Mucosa of descending colon (tissue), 3 donors: ENCODE measurements at regions not wholly inside any gene's neighbourhood (a gene's known extent, or its start where the extent isn't known, plus 50 kb on each side); places are given as distances from the start of the nearest gene placed in this dataset.

Source experiments
- ATAC-seq: fragments of 200-7000 bp; cut with Tn5 transposase; one replicate; pipeline ENCODE4 v1.9.1; 2020; ENCODE audit warnings: mild to moderate bottlenecking, moderate library complexity
- DNase-seq, 3 donors: peaks; one replicate each; pipeline ENCODE4 v3.0.0-alpha.2; 2020
- H3K36me3 ChIP-seq: fragments of 200-600 bp; one replicate; pipeline ENCODE4 v1.8.0; 2021; ENCODE audit warnings: low read depth, mild to moderate bottlenecking
- H3K4me1 ChIP-seq: fragments of 200-600 bp; one replicate; pipeline ENCODE4 v1.8.0; 2021; ENCODE audit warnings: low read depth, mild to moderate bottlenecking
- H3K4me3 ChIP-seq: fragments of 200-600 bp; one replicate; pipeline ENCODE4 v1.8.0; 2021; ENCODE audit warnings: mild to moderate bottlenecking
- H3K9me3 ChIP-seq: fragments of 200-600 bp; one replicate; pipeline ENCODE4 v1.8.0; 2021; ENCODE audit warnings: mild to moderate bottlenecking
- intact Hi-C, 2 donors: fragments of 100-400 bp; cut with DNase I in 1 of 2; cut with micrococcal nuclease in 1 of 2; formaldehyde crosslinking; loops; one replicate each; pipeline versions ENCODE4 v1.11.0 to v1.11.1; 2022; cut with DNase I, micrococcal nuclease
- TF ChIP-seq, protein P1 (sequence below): fragments of 200-600 bp; IDR thresholded peaks from one replicate; pipeline ENCODE4 v1.8.0; 2022; ENCODE audit warnings: antibody characterized with exemption, mild to moderate bottlenecking
- donor health status: DM: no; HTN: no; CAD: no; lungs with moderate emphysema.
- donor health status: DM: no; HTN: no; CAD: no.
- donor health status: DM: no; HTN: yes; CAD: no.

- DNase-seq (no peak), ATAC-seq (no peak)
- no peaks in the 10 kb centered on the region for H3K36me3 ChIP-seq
- H3K9me3 ChIP-seq = peaks cover 3% of the 10 kb centered on the region
- H3K4me3 ChIP-seq = no peak overlapping the region
- intact Hi-C loops = no loop called here
- TF ChIP-seq, protein P1, sequence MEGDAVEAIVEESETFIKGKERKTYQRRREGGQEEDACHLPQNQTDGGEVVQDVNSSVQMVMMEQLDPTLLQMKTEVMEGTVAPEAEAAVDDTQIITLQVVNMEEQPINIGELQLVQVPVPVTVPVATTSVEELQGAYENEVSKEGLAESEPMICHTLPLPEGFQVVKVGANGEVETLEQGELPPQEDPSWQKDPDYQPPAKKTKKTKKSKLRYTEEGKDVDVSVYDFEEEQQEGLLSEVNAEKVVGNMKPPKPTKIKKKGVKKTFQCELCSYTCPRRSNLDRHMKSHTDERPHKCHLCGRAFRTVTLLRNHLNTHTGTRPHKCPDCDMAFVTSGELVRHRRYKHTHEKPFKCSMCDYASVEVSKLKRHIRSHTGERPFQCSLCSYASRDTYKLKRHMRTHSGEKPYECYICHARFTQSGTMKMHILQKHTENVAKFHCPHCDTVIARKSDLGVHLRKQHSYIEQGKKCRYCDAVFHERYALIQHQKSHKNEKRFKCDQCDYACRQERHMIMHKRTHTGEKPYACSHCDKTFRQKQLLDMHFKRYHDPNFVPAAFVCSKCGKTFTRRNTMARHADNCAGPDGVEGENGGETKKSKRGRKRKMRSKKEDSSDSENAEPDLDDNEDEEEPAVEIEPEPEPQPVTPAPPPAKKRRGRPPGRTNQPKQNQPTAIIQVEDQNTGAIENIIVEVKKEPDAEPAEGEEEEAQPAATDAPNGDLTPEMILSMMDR = no peak
- no peaks in the 10 kb centered on the region for H3K4me1 ChIP-seq
These were observed 833.1 kb upstream of the CRIM1 start for GRCh38 chr2:35522450-35522849.

DNA sequence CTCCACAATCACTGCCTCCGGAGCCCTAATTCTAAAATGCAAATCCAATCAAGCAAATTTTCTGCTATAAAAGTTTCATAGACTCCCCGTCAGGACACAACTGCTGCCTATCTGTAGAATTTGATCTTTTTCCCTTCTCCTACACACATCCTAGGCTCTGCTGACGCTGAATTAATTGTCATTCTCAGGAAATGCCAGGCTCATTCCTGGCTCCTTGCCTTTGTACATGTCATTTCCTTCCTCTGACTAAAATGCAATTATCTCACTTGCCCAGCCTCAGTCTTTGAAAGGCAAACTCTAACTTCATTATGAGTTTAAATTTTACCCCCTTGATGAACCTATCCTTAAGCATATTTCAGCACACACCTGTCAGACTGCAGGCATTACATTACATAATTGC, 844.9 kb upstream of the CRIM1 start:
- Histone ChIP-seq H3K4me1 (no peaks in the 10 kb centered on the region), H3K36me3 (no peaks in the 10 kb centered on the region), H3K9me3 (peaks cover 7% of the 10 kb centered on the region), H3K4me3 (no peak overlapping the region)
- ATAC-seq = no peak
- TF ChIP-seq, protein P1 = no peak
- DNase-seq = no peak
- intact Hi-C loops = no loop called here

DNA sequence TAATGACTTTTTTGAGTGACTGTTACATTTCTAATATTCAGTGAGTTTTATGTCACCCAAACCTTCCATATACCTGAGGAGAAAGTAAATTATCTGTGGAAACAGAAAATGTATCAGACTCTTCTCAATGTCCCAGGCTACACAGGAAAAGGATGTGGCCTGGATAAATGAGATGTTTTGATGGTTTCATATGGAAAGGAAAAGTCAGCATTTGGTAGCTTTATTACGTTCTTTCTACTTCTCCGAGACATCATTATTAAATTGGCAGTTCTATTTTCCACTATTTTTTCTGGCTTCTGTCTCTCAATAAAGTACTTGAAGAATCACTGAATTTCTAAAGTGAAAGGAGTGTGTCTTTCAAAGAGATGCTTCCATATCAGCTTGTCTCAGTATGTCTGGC, 847.0 kb upstream of the CRIM1 start:
- intact Hi-C loops = no loop called here
- H3K9me3 ChIP-seq = peaks cover 5% of the 10 kb centered on the region
- ATAC-seq = no peak
- no peak overlapping the region for H3K4me3 ChIP-seq
- H3K4me1 ChIP-seq = no peaks in the 10 kb centered on the region
- DNase-seq = no peak
- no peaks in the 10 kb centered on the region for H3K36me3 ChIP-seq
- TF ChIP-seq, protein P1 = no peak

DNA sequence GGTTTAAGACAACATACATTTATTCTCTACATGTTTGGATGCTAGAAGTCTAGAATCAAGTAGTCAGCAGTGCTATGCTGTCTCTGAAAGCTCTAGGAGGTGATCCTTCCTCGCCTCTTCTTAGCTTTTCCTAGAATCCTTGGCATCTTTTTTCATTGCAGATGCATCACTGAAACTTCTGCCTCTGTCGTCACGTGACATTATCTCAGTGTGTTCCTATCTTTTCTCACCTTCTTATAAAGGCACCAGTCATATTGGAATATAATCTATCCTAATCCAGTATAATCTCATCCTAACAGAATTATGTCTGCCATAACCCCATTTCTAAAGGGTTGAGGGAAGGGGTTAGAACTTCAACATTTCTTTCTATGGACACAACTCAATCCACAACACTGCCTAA, 851.2 kb upstream of the CRIM1 start:
- DNase-seq (no peak), ATAC-seq (no peak)
- no peak overlapping the region for H3K4me3 ChIP-seq
- intact Hi-C loops = no loop called here
- no peaks in the 10 kb centered on the region for H3K36me3 ChIP-seq
- H3K9me3 ChIP-seq = no peaks in the 10 kb centered on the region
- no peaks in the 10 kb centered on the region for H3K4me1 ChIP-seq
- TF ChIP-seq, protein P1 = no peak

GRCh38 chr2:35503738-35504199, 851.8 kb upstream of the CRIM1 start:
- intact Hi-C loops = no loop called here
- H3K4me3 ChIP-seq = no peak overlapping the region
- no peaks in the 10 kb centered on the region for H3K4me1 ChIP-seq
- no peaks in the 10 kb centered on the region for H3K36me3 ChIP-seq
- no peaks in the 10 kb centered on the region for H3K9me3 ChIP-seq
- TF ChIP-seq, protein P1 = no peak
- DNase-seq = no peak
- no peak for ATAC-seq

DNA sequence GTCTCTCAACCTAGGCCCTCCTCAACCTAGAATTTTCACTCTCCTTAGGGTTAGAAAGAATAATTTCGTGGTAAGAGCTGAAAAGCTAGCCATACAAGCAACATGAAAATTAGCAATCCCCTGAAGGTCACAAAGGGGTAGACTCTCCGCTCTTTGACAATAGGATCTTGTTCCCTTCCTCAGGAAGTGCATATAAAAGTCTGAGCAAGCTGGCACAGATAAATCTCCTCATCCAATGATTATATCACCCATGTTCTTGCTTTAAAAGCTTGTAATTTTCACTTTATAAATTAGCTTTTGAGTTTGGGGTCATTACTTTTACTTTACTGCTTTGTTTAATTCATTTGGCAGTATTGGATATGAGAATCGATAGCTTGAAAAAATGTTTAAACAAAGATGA, 852.3 kb upstream of the CRIM1 start:
- no peaks in the 10 kb centered on the region for H3K36me3 ChIP-seq
- intact Hi-C loops = no loop called here
- ATAC-seq (no peak), DNase-seq (no peak)
- TF ChIP-seq, protein P1 = no peak
- no peaks in the 10 kb centered on the region for H3K9me3 ChIP-seq
- no peaks in the 10 kb centered on the region for H3K4me1 ChIP-seq
- no peak overlapping the region for H3K4me3 ChIP-seq
